AG10803 (cell line): ENCODE measurements at regions not wholly inside any gene's neighbourhood (a gene's known extent, or its start where the extent isn't known, plus 50 kb on each side); places are given as distances from the start of the nearest gene placed in this dataset.
A peak's percentile ranks its signal among the peaks of the same experiment; 100 is the strongest.
"Not testable (repeated sequence)": the region's sequence is repeated elsewhere in the genome, so short reads cannot be mapped to it uniquely, and the experiment has no call there.

Experiments
- DNase-seq: peaks from one replicate; pipeline ENCODE4 v3.0.0; 2010; ENCODE audit warnings: low read depth
- H3K4me3 ChIP-seq: 2 replicates; pipeline ENCODE4 v1.5.1; 2011; ENCODE audit warnings: mild to moderate bottlenecking, low read length, control low read depth
- CTCF ChIP-seq: conservative IDR thresholded peaks from 2 replicates; pipeline ENCODE4 v1.5.1; 2011; ENCODE audit warnings: mild to moderate bottlenecking, low read length, control low read depth, inconsistent platforms

GRCh38 chr5:143920772-143921171 is 108.8 kb downstream of the HMHB1 start:
- no peak for TF ChIP-seq CTCF
- DNase-seq, result peak; percentile 51
- no peak overlapping the region for H3K4me3 ChIP-seq

GRCh38 chr5:143921525-143922311 is 109.8 kb downstream of the HMHB1 start:
- H3K4me3 ChIP-seq, result no peak overlapping the region
- peak; percentile 97 for DNase-seq
- no peak for TF ChIP-seq CTCF

- TF ChIP-seq CTCF, result no peak
- peak; percentile 82 for DNase-seq
- H3K4me3 ChIP-seq, result no peak overlapping the region
Observed at GRCh38 chr5:143922718-143923117, 110.8 kb downstream of the HMHB1 start.

GRCh38 chr5:143923634-143924266 is 111.8 kb downstream of the HMHB1 start:
- TF ChIP-seq CTCF, result no peak
- no peak overlapping the region for H3K4me3 ChIP-seq
- DNase-seq, result peak; percentile 36

- no peak for TF ChIP-seq CTCF
- DNase-seq, result peak; percentile 13
Observed at GRCh38 chr5:143924311-143924978, 112.5 kb downstream of the HMHB1 start.

GRCh38 chr5:143924979-143925325 is 113.0 kb downstream of the HMHB1 start:
- not testable (repeated sequence) for DNase-seq, H3K4me3 ChIP-seq

More at GRCh38 chr5:143924311-143924978, 112.5 kb downstream of the HMHB1 start:
- no peak overlapping the region for H3K4me3 ChIP-seq

- H3K4me3 ChIP-seq, result no peak overlapping the region
- no peak for TF ChIP-seq CTCF
- DNase-seq, result no peak
Observed at GRCh38 chr5:143929486-143929885, 117.5 kb downstream of the HMHB1 start.
